Endothelial cell of umbilical vein (primary cell): ENCODE measurements at regions not wholly inside any gene's neighbourhood (a gene's known extent, or its start where the extent isn't known, plus 50 kb on each side); places are given as distances from the start of the nearest gene placed in this dataset.

ENCODE experiments used
- BruUV-seq: library from RNA; stranded (reverse); fragments of 400-500 nt; replicated peaks from 2 replicates; lab custom pipeline; 2021; lab: Mats Ljungman, UMichigan
- CTCF ChIA-PET: fragments of 300-600, 350-600 bp; sonication (Branson Sonifier 250); formaldehyde crosslinking; loops from one replicate; lab custom pipeline; 2021; ENCODE audit warnings: antibody characterized with exemption, inconsistent platforms; lab: Charles Lee
- POLR2A ChIA-PET: fragments of 300-600, 350-600 bp; sonication (Branson Sonifier 250); formaldehyde crosslinking; loops from one replicate; lab custom pipeline; 2021; ENCODE audit warnings: antibody characterized with exemption, inconsistent platforms; lab: Charles Lee
- DNase-seq: peaks from one replicate; pipeline ENCODE4 v3.0.0-alpha.2; 2011; ENCODE audit warnings: low read depth, low spot score
- FAIRE-seq: peaks from 2 replicates; lab custom pipeline; 2011; peaks lifted over from hg19 to GRCh38; lab: Jason Lieb, UNC
- H2AFZ ChIP-seq: 2 replicates; pipeline ENCODE4 v1.6.0; 2012; ENCODE audit warnings: low read depth, low read length, control low read depth, inconsistent platforms
- H3K27ac ChIP-seq: 2 replicates; pipeline ENCODE4 v1.5.1; 2011; ENCODE audit warnings: low read depth, mild to moderate bottlenecking, control low read depth, low read length, moderate library complexity; ENCODE audit not compliant: insufficient read depth
- H3K27me3 ChIP-seq, 2 experiments: 2 replicates each; pipeline versions ENCODE4 v1.6.0 to v1.6.1; 2011; ENCODE audit warnings: low read length in 2 of 2, mixed read lengths in 1 of 2; ENCODE audit not compliant: control insufficient read depth in 2 of 2, insufficient read depth in 2 of 2
- H3K36me3 ChIP-seq, 2 experiments: 2 replicates in 1 of 2; 3 replicates in 1 of 2; pipeline ENCODE4 v1.5.1; 2011; ENCODE audit warnings: low read length in 2 of 2, mild to moderate bottlenecking in 1 of 2, moderate library complexity in 1 of 2; ENCODE audit not compliant: control insufficient read depth in 2 of 2, insufficient read depth in 2 of 2; ENCODE audit errors: extremely low read depth in 1 of 2
- H3K4me1 ChIP-seq: 3 replicates; pipeline ENCODE4 v1.5.1; 2011; ENCODE audit warnings: mild to moderate bottlenecking, low read length; ENCODE audit not compliant: control insufficient read depth, insufficient read depth; ENCODE audit errors: extremely low read depth
- H3K4me2 ChIP-seq: 2 replicates; pipeline ENCODE4 v1.6.1; 2011; ENCODE audit warnings: low read length, control low read depth, mixed read lengths; ENCODE audit not compliant: insufficient read depth
- H3K4me3 ChIP-seq, 3 experiments: fragments of 200-600 bp in 1 of 3; sonication (generic), shearing (Covaris generic) in 1 of 3; replicated peaks in 1 of 3; 2 replicates each; pipeline ENCODE4 v1.5.1; 2011 to 2016; ENCODE audit warnings: control low read depth in 3 of 3, low read length in 3 of 3, mild to moderate bottlenecking in 2 of 3, inconsistent platforms in 1 of 3, low read depth in 1 of 3, moderate library complexity in 1 of 3; ENCODE audit not compliant: insufficient read depth in 1 of 3
- H3K79me2 ChIP-seq: 2 replicates; pipeline ENCODE4 v1.6.0; 2012; ENCODE audit warnings: low read length, inconsistent platforms; ENCODE audit not compliant: control insufficient read depth, insufficient read depth
- H3K9ac ChIP-seq: replicated peaks from 2 replicates; pipeline ENCODE3; 2011; ENCODE audit warnings: low read length, control low read depth; ENCODE audit not compliant: insufficient read depth; ENCODE audit errors: extremely low read depth
- H3K9me1 ChIP-seq: replicated peaks from 3 replicates; pipeline ENCODE4 v1.6.0; 2011; ENCODE audit warnings: mild to moderate bottlenecking, low read length; ENCODE audit not compliant: control insufficient read depth, insufficient read depth; ENCODE audit errors: extremely low read depth
- H3K9me3 ChIP-seq: replicated peaks from 2 replicates; pipeline ENCODE4 v1.5.1; 2012; ENCODE audit warnings: low read length, inconsistent platforms; ENCODE audit not compliant: control insufficient read depth, insufficient read depth
- H4K20me1 ChIP-seq: replicated peaks from 2 replicates; pipeline ENCODE3; 2011; ENCODE audit warnings: mild to moderate bottlenecking, low read length; ENCODE audit not compliant: control insufficient read depth, insufficient read depth; ENCODE audit errors: extremely low read depth
- CTCF ChIP-seq, 2 donors: IDR thresholded peaks; 1 replicate in 1 of 2; 2 replicates in 1 of 2; pipeline ENCODE4 v1.5.1; 2011; ENCODE audit warnings: low read length in 2 of 2, mild to moderate bottlenecking in 2 of 2, moderate library complexity in 2 of 2, control low read depth in 1 of 2, inconsistent platforms in 1 of 2, low read depth in 1 of 2; ENCODE audit not compliant: insufficient read depth in 1 of 2; ENCODE audit errors: extremely low read depth in 1 of 2
- EZH2 ChIP-seq: IDR thresholded peaks from 2 replicates; pipeline ENCODE4 v1.6.1; 2012; ENCODE audit warnings: borderline replicate concordance, low read depth, mild to moderate bottlenecking, moderate library complexity, low read length, inconsistent platforms; ENCODE audit not compliant: severe bottlenecking
- FOS ChIP-seq: IDR thresholded peaks from 2 replicates; pipeline ENCODE4 v1.6.1; 2011; ENCODE audit warnings: mild to moderate bottlenecking, low read length, moderate library complexity, borderline replicate concordance; ENCODE audit not compliant: insufficient read depth
- GATA2 ChIP-seq: IDR thresholded peaks from 2 replicates; pipeline ENCODE4 v1.7.0; 2011; ENCODE audit warnings: low read depth, mild to moderate bottlenecking, moderate library complexity, mixed read lengths, low read length; ENCODE audit not compliant: insufficient read length, insufficient read depth
- JUN ChIP-seq: IDR thresholded peaks from 2 replicates; pipeline ENCODE4 v1.6.1; 2011; ENCODE audit warnings: borderline replicate concordance, low read depth; ENCODE audit not compliant: insufficient read length, insufficient read depth
- MAX ChIP-seq: IDR thresholded peaks from 2 replicates; pipeline ENCODE4 v1.6.1; 2011; ENCODE audit not compliant: insufficient read depth, insufficient read length
- MYC ChIP-seq: IDR thresholded peaks from one replicate; pipeline ENCODE4 v1.6.1; 2011; ENCODE audit warnings: mild to moderate bottlenecking, low read depth, low read length
- dilution Hi-C: fragments of 300-500 bp; cut with MboI; formaldehyde crosslinking; loops from one replicate; pipeline ENCODE4 v1.15.0; 2019; ENCODE audit warnings: low sequenced_read_pairs; ENCODE audit not compliant: extremely low pct_ligation_motif_present
- intact Hi-C: fragments of 100-400 bp; cut with micrococcal nuclease; formaldehyde crosslinking; loops from one replicate; pipeline ENCODE4 v1.10.0; 2022

- Histone ChIP-seq H3K36me3 (no peaks in the 10 kb centered on the region), H3K4me3 (no peak overlapping the region), H3K9me1 (no peaks in the 10 kb centered on the region), H3K27ac (no peak overlapping the region), H3K9me3 (no peaks in the 10 kb centered on the region), H3K79me2 (no peaks in the 10 kb centered on the region), H3K27me3 (no peaks in the 10 kb centered on the region), H3K9ac (no peak overlapping the region), H3K4me1 (peaks cover 7% of the 10 kb centered on the region), H2AFZ (no peak overlapping the region), H3K4me2 (no peak overlapping the region), H4K20me1 (no peaks in the 10 kb centered on the region)
- dilution Hi-C loops: no loop called here
- TF ChIP-seq EZH2: no peak
- TF ChIP-seq MAX: no peak
- TF ChIP-seq GATA2: no peak
- TF ChIP-seq MYC: no peak
- TF ChIP-seq JUN: no peak
- ChIA-PET CTCF (interaction anchor here (0.8 kb wide), 1 partner anchor 13 kb away, joined by 3 read pairs; no protein-coding TSS in a partner anchor), POLR2A (no interaction called here)
- intact Hi-C loops: no loop called here
- BruUV-seq: no TSS peak
- FAIRE-seq (no peak), DNase-seq (peak; percentile 13)
Observed at GRCh38 chr11:104573441-104573990, 324.7 kb downstream of the CASP12 start.

- H3K79me2 ChIP-seq: no peaks in the 10 kb centered on the region
- no peaks in the 10 kb centered on the region for H3K9me1 ChIP-seq
- no peaks in the 10 kb centered on the region for H3K27me3 ChIP-seq
- no TSS peak for BruUV-seq
- no peak overlapping the region for H3K9ac ChIP-seq
- FAIRE-seq (no peak), DNase-seq (peak; percentile 13)
- dilution Hi-C loops (no loop called here), intact Hi-C loops (no loop called here)
- peaks cover 7% of the 10 kb centered on the region for H3K4me1 ChIP-seq
- H2AFZ ChIP-seq: no peak overlapping the region
- H3K4me2 ChIP-seq: no peak overlapping the region
- TF ChIP-seq GATA2 (peak; percentile 23), FOS (peak; percentile 46), CTCF (IDR thresholded peaks at IDR 0.05; ENCODE audit: extremely low read depth in 1 of 2, insufficient read depth in 1 of 2, low read depth in 1 of 2, low read length in 2 of 2) (no peak)
- POLR2A ChIA-PET: no interaction called here
- no peak overlapping the region for H3K4me3 ChIP-seq
- CTCF ChIA-PET: interaction anchor here (1.2 kb wide), 1 partner anchor 36 kb away, joined by 3 read pairs; no protein-coding TSS in a partner anchor
- no peaks in the 10 kb centered on the region for H4K20me1 ChIP-seq
- no peaks in the 10 kb centered on the region for H3K36me3 ChIP-seq
- H3K27ac ChIP-seq: no peak overlapping the region
- H3K9me3 ChIP-seq: no peaks in the 10 kb centered on the region
Observed at GRCh38 chr11:104572279-104572678, 326.0 kb downstream of the CASP12 start.
